ENCODE measurements at regions not wholly inside any gene's neighbourhood (a gene's known extent, or its start where the extent isn't known, plus 50 kb on each side); places are given as distances from the start of the nearest gene placed in this dataset.

DNA sequence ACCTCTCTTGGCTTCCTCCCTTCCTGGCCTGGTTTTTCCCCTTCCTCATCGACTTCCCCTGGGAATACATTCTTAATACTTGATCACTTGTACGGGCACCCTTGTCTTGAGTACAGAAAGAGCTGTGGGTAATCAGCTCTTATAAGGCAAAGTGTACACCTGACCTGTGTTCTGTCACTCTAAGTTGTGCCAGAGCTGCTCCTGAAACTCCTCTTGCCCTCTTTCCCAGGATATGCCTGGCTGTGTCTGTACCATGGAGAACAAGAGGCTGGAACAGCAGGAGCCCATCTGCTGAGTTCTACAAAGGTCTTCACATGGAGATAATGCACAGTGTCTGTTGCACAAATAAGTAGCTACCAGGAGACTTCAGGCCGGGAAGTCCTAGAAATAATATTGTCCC, 110.1 kb downstream of the FOXA2 start:
- ATAC-seq, result no peak
- 67 to 69% methylated on average over 3 of the region's 3 CpGs for WGBS, 2 donors
- H3K4me3 ChIP-seq, result no peak overlapping the region
- H3K36me3 ChIP-seq (replicated peaks in 1 of 2; ENCODE audit: insufficient read depth in 1 of 2, low read depth in 2 of 2), result no peaks in the 10 kb centered on the region
- peaks cover 7% of the 10 kb centered on the region for H3K4me1 ChIP-seq
- no peaks in the 10 kb centered on the region for H3K9me3 ChIP-seq
- H3K27ac ChIP-seq, result no peak overlapping the region
- no peaks in the 10 kb centered on the region for H3K27me3 ChIP-seq
- TF ChIP-seq POLR2A (IDR thresholded peaks at IDR 0.05), result no peak
- TF ChIP-seq, protein P1, sequence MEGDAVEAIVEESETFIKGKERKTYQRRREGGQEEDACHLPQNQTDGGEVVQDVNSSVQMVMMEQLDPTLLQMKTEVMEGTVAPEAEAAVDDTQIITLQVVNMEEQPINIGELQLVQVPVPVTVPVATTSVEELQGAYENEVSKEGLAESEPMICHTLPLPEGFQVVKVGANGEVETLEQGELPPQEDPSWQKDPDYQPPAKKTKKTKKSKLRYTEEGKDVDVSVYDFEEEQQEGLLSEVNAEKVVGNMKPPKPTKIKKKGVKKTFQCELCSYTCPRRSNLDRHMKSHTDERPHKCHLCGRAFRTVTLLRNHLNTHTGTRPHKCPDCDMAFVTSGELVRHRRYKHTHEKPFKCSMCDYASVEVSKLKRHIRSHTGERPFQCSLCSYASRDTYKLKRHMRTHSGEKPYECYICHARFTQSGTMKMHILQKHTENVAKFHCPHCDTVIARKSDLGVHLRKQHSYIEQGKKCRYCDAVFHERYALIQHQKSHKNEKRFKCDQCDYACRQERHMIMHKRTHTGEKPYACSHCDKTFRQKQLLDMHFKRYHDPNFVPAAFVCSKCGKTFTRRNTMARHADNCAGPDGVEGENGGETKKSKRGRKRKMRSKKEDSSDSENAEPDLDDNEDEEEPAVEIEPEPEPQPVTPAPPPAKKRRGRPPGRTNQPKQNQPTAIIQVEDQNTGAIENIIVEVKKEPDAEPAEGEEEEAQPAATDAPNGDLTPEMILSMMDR (IDR thresholded peaks at IDR 0.05), result no peak
- DNase-seq, result no peak
- intact Hi-C loops (cut with DNase I), result no loop called here

DNA sequence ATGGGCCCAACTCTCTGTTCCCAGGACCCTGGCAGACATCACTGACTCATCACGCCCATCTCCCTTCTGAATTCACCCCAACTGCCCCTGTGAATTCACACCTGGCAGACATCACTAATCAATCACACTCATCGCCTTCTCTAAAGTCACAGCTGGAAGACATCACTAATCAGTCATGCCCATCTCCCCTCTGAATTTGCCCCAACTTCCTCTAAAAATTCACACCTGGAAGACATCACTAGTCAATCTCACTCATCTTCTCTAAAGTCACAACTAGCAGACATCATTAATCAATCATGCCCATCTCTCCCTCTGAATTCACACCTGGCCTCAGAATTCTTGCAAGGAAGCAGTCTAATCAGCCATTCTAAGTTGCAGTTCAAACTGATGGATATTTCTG, 111.1 kb downstream of the FOXA2 start:
- Histone ChIP-seq H3K4me3 (no peak overlapping the region), H3K36me3 (replicated peaks in 1 of 2; ENCODE audit: insufficient read depth in 1 of 2, low read depth in 2 of 2) (no peaks in the 10 kb centered on the region), H3K4me1 (peaks cover 7% of the 10 kb centered on the region), H3K27me3 (no peaks in the 10 kb centered on the region), H3K27ac (no peak overlapping the region), H3K9me3 (no peaks in the 10 kb centered on the region)
- intact Hi-C loops (cut with DNase I), result no loop called here
- no peak for ATAC-seq
- DNase-seq, result no peak
- WGBS, 2 donors, result 83 to 90% methylated on average over 2 of the region's 2 CpGs
- no peak for TF ChIP-seq POLR2A (IDR thresholded peaks at IDR 0.05)
- TF ChIP-seq, protein P1 (IDR thresholded peaks at IDR 0.05), result no peak

GRCh38 chr20:22472447-22473100, 111.8 kb downstream of the FOXA2 start:
- Histone ChIP-seq H3K9me3 (no peaks in the 10 kb centered on the region), H3K27ac (no peak overlapping the region), H3K27me3 (no peaks in the 10 kb centered on the region), H3K4me1 (peaks cover 7% of the 10 kb centered on the region), H3K36me3 (replicated peaks in 1 of 2; ENCODE audit: insufficient read depth in 1 of 2, low read depth in 2 of 2) (no peaks in the 10 kb centered on the region), H3K4me3 (no peak overlapping the region)
- intact Hi-C loops (cut with DNase I), result no loop called here
- no peak for TF ChIP-seq POLR2A (IDR thresholded peaks at IDR 0.05)
- TF ChIP-seq, protein P1 (IDR thresholded peaks at IDR 0.05), result no peak
- no peak for ATAC-seq
- 82 to 93% methylated on average over 20 of the region's 20 CpGs for WGBS, 2 donors
- no peak for DNase-seq

- no peak for DNase-seq
- ATAC-seq, result no peak
- 81% methylated on average over 9 of the region's 9 CpGs for WGBS, 2 donors
Observed at GRCh38 chr20:22471156-22471836, 113.1 kb downstream of the FOXA2 start.

More at GRCh38 chr20:22471156-22471836, 113.1 kb downstream of the FOXA2 start:
- intact Hi-C loops (cut with DNase I), result no loop called here
- TF ChIP-seq, protein P1 (IDR thresholded peaks at IDR 0.05), result no peak
- TF ChIP-seq POLR2A (IDR thresholded peaks at IDR 0.05), result no peak
- H3K27ac ChIP-seq, result no peak overlapping the region
- no peaks in the 10 kb centered on the region for H3K27me3 ChIP-seq
- peaks cover 15% of the 10 kb centered on the region for H3K4me1 ChIP-seq
- H3K9me3 ChIP-seq, result no peaks in the 10 kb centered on the region
- no peaks in the 10 kb centered on the region for H3K36me3 ChIP-seq (replicated peaks in 1 of 2; ENCODE audit: insufficient read depth in 1 of 2, low read depth in 2 of 2)
- no peak overlapping the region for H3K4me3 ChIP-seq

Measured in body of pancreas (tissue), 4 donors.